Right cardiac atrium (tissue), 5 donors: ENCODE measurements at regions not wholly inside any gene's neighbourhood (a gene's known extent, or its start where the extent isn't known, plus 50 kb on each side); places are given as distances from the start of the nearest gene placed in this dataset.

Experiments used
- ATAC-seq, 2 donors: fragments of 200-7000 bp; cut with Tn5 transposase; one replicate each; pipeline versions ENCODE4 v1.8.0 to v1.9.1; 2020; ENCODE audit warnings: moderate library complexity in 2 of 2, mild to moderate bottlenecking in 1 of 2
- DNase-seq, 3 donors: peaks; one replicate each; pipeline ENCODE4 v3.0.0-alpha.2; 2020
- H3K27ac ChIP-seq: one replicate; pipeline ENCODE4 v1.5.1; 2013; ENCODE audit warnings: mild to moderate bottlenecking, low read length, control low read depth, moderate library complexity
- H3K27me3 ChIP-seq: one replicate; pipeline ENCODE4 v1.6.1; 2013; ENCODE audit not compliant: control insufficient read depth, insufficient read depth
- H3K4me1 ChIP-seq: one replicate; pipeline ENCODE4 v1.6.1; 2013; ENCODE audit warnings: low read length; ENCODE audit not compliant: control insufficient read depth, insufficient read depth
- H3K4me3 ChIP-seq: one replicate; pipeline ENCODE4 v1.5.1; 2013; ENCODE audit warnings: low read length, control low read depth
- H3K9me3 ChIP-seq: one replicate; pipeline ENCODE4 v1.6.1; 2013; ENCODE audit warnings: low read length; ENCODE audit not compliant: control insufficient read depth
- WGBS: extraction: QIAGEN DNeasy Blood & Tissue Kit; methylation state at CpG from one replicate; pipeline ENCODE4 v1.1.7; 2013; 5-methylcytosine and 5-hydroxymethylcytosine counted together
- intact Hi-C, 4 donors: fragments of 100-400 bp; cut with DNase I; formaldehyde crosslinking; loops; one replicate each; pipeline versions ENCODE4 v1.11.0 to v1.14.0; 2022 to 2023
- donor health status: healthy with polysubstance abuse.
- donor health status: DM: no; HTN: yes; CAD: no.
- donor health status: DM: no; HTN: no; CAD: no.
- donor health status: DM: no; HTN: yes; CAD: no; lungs with severe emphysema.
- donor health status: DM: yes; HTN: yes; CAD: no.

GRCh38 chr20:4559906-4560305, 126.3 kb upstream of the PRNP start:
- no peak for DNase-seq
- Histone ChIP-seq H3K27me3 (no peaks in the 10 kb centered on the region), H3K9me3 (no peaks in the 10 kb centered on the region), H3K4me1 (no peaks in the 10 kb centered on the region), H3K4me3 (no peak overlapping the region), H3K27ac (no peak overlapping the region)
- intact Hi-C loops = no loop called here
- WGBS = 55% methylated on average over 2 of the region's 2 CpGs
- ATAC-seq = no peak

DNA sequence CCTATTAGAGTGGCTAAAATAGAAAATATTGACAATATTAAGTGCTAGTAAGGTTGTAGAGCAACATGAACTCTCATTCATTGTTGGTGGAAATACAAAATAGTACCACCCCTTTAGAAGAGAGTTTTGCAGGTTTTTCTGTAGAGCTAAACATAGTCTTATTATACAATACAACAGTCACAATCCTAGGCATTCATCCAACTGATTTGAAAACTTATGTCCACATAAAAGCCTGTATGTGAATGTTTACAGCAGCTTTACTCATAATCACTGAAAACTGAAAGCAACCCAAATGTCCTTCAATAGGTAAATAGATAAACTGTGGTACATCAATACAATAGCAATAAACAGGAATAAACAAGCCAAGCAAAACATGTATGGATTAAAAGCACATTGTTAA, 127.2 kb upstream of the PRNP start:
- Histone ChIP-seq H3K9me3 (no peaks in the 10 kb centered on the region), H3K27ac (no peak overlapping the region), H3K4me3 (no peak overlapping the region), H3K27me3 (no peaks in the 10 kb centered on the region), H3K4me1 (no peaks in the 10 kb centered on the region)
- ATAC-seq (no peak), DNase-seq (no peak)
- intact Hi-C loops = no loop called here

- Histone ChIP-seq H3K4me1 (no peaks in the 10 kb centered on the region), H3K27me3 (no peaks in the 10 kb centered on the region), H3K4me3 (no peak overlapping the region), H3K27ac (no peak overlapping the region), H3K9me3 (no peaks in the 10 kb centered on the region)
- DNase-seq (no peak), ATAC-seq (no peak)
- WGBS = 63% methylated on average over 4 of the region's 4 CpGs
- intact Hi-C loops = no loop called here
Observed at GRCh38 chr20:4556781-4557180, 129.5 kb upstream of the PRNP start.

DNA sequence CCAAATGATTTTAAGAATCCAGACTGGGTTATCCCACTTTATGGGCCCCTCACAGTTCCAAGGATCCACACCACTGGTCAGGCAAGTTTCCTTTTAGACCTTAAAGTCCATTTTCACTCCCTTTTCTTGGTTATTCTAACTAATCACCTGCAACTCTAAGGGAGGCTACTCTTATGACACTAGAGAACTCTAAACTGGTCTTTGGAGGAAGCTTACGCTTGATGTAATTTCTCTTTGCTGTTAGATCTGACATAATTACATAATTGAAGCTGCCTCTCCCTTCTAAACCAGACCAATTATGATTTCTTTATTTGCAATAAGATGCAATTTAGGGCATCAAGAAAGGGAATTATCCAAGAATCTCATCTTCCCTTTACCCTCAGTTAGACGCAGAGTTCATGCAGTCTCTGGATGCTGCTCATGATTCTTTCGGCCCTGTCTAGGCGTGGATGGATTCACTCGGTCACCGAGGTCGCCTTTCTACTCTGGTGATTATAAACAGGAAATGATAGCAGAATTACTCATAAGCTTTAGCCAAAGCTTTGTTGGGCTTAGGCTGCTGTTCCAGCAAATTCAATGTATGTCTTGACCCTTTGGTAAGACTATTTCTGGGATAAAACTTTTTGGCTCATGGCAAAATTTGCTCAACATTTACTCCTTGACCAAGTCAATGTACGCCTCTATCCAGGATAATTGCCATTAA, 130.9 kb upstream of the PRNP start:
- intact Hi-C loops = no loop called here
- WGBS = 43% methylated on average over 8 of the region's 8 CpGs
- no peak for DNase-seq
- no peaks in the 10 kb centered on the region for H3K4me1 ChIP-seq
- H3K27ac ChIP-seq = no peak overlapping the region
- H3K27me3 ChIP-seq = no peaks in the 10 kb centered on the region
- peak in 1 of 2 donors; percentile 59 for ATAC-seq
- no peak overlapping the region for H3K4me3 ChIP-seq
- H3K9me3 ChIP-seq = no peaks in the 10 kb centered on the region

DNA sequence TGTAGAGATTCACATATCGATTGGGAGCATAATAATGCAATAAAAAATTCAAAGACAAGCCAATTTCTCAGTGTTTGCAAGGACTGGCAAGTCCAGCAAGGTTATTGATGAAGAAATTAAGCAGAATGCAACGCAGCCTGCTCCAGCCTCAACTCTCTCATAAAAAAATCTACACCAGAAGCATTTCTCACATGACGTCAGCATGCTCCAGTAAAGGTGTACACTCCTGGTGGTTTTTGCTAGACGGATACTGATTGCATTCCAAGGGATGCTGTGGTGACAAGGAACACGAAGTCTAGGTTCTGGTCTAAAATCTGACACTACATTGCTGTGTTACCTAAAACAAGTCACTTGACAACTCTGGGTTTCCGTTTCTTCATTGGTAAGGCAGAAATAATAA, 131.9 kb upstream of the PRNP start:
- no peaks in the 10 kb centered on the region for H3K27me3 ChIP-seq
- no peak overlapping the region for H3K27ac ChIP-seq
- no peak for ATAC-seq
- H3K9me3 ChIP-seq = no peaks in the 10 kb centered on the region
- WGBS = 81% methylated on average over 6 of the region's 6 CpGs
- DNase-seq = no peak
- intact Hi-C loops = no loop called here
- no peaks in the 10 kb centered on the region for H3K4me1 ChIP-seq
- no peak overlapping the region for H3K4me3 ChIP-seq

DNA sequence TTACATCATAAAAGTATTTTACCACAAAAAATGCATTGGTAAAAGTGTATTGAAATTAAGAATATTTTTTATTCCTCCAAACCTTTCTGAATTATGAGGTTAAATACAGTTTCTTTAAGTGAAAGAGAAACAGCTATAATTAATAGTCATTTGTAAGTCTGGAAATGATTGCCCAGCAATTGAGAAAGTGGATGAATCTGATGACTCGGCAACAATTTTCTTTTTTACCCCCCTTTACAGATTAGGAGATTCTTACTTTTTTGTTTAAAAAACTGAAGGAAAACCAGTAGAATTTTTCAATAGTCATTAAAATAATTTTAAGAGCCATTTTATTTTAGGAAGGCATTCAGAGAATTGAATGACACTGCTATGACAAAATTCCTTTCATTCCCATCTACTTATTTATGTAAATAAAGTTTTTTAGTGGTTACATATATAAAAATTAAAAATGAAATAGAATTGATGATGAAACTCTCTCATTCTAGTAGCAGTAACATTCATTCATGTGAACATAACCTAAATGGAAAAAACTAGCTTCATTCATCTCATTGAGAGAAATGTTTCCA, 134.1 kb upstream of the PRNP start:
- intact Hi-C loops = no loop called here
- Histone ChIP-seq H3K4me1 (no peaks in the 10 kb centered on the region), H3K4me3 (no peak overlapping the region), H3K27ac (no peak overlapping the region), H3K9me3 (peaks cover 2% of the 10 kb centered on the region), H3K27me3 (no peaks in the 10 kb centered on the region)
- DNase-seq = no peak
- WGBS = 76% methylated on average over 1 of the region's 1 CpG
- ATAC-seq = no peak

- H3K27ac ChIP-seq = no peak overlapping the region
- intact Hi-C loops = no loop called here
- no peaks in the 10 kb centered on the region for H3K4me1 ChIP-seq
- no peaks in the 10 kb centered on the region for H3K27me3 ChIP-seq
- ATAC-seq (no peak), DNase-seq (no peak)
- H3K4me3 ChIP-seq = no peak overlapping the region
- WGBS = 84% methylated on average over 1 of the region's 1 CpG
- peaks cover 2% of the 10 kb centered on the region for H3K9me3 ChIP-seq
Observed at GRCh38 chr20:4550740-4551139, 135.5 kb upstream of the PRNP start.

GRCh38 chr20:4549711-4550259, 136.5 kb upstream of the PRNP start:
- intact Hi-C loops = no loop called here
- ATAC-seq = no peak
- WGBS = 70% methylated on average over 4 of the region's 4 CpGs

GRCh38 chr20:4548552-4548951, 137.7 kb upstream of the PRNP start:
- ATAC-seq = no peak
- Histone ChIP-seq H3K27ac (no peak overlapping the region), H3K27me3 (no peaks in the 10 kb centered on the region), H3K9me3 (peaks cover 2% of the 10 kb centered on the region), H3K4me3 (no peak overlapping the region), H3K4me1 (no peaks in the 10 kb centered on the region)
- no peak for DNase-seq
- WGBS = 94% methylated on average over 2 of the region's 2 CpGs
- intact Hi-C loops = no loop called here

More at GRCh38 chr20:4549711-4550259, 136.5 kb upstream of the PRNP start:
- Histone ChIP-seq H3K4me3 (no peak overlapping the region), H3K27ac (no peak overlapping the region), H3K4me1 (no peaks in the 10 kb centered on the region), H3K27me3 (no peaks in the 10 kb centered on the region), H3K9me3 (peaks cover 2% of the 10 kb centered on the region)
- no peak for DNase-seq

DNA sequence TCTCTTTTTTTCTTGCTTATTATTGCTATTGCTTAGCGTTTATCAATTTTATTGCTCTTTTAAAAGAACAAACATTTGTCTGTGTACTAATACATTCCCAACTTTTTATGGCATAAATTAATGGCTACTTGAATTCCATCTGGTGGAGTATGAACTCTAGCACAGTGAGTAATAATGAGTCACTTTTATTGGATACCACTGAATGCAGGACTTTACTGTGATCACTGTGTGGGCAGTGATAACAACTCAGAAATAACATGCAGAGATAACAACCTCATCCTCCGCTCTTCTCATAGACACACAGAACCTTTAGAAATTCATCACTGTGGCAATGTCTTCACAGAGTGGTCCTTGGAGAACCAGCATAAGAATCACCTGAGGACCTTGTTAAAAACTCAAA, 139.5 kb upstream of the PRNP start:
- H3K4me1 ChIP-seq = no peaks in the 10 kb centered on the region
- WGBS = 71% methylated on average over 2 of the region's 2 CpGs
- no peaks in the 10 kb centered on the region for H3K27me3 ChIP-seq
- no peak overlapping the region for H3K27ac ChIP-seq
- ATAC-seq (no peak), DNase-seq (no peak)
- peaks cover 2% of the 10 kb centered on the region for H3K9me3 ChIP-seq
- H3K4me3 ChIP-seq = no peak overlapping the region
- intact Hi-C loops = no loop called here

- Histone ChIP-seq H3K27ac (no peak overlapping the region), H3K4me3 (no peak overlapping the region), H3K9me3 (peaks cover 2% of the 10 kb centered on the region), H3K4me1 (no peaks in the 10 kb centered on the region), H3K27me3 (no peaks in the 10 kb centered on the region)
- DNase-seq (no peak), ATAC-seq (no peak)
- intact Hi-C loops = no loop called here
- 80% methylated on average over 1 of the region's 1 CpG for WGBS
Observed at GRCh38 chr20:4546342-4546741, 139.9 kb upstream of the PRNP start.
